Peyer's patch (tissue), 4 donors: ENCODE measurements at regions not wholly inside any gene's neighbourhood (a gene's known extent, or its start where the extent isn't known, plus 50 kb on each side); places are given as distances from the start of the nearest gene placed in this dataset.

Experiments used
- POLR2A ChIP-seq, 2 donors: fragments of 450-650 bp; IDR thresholded peaks; one replicate each; pipeline ENCODE4 v1.5.1; 2017; ENCODE audit warnings: antibody characterized with exemption in 2 of 2, mild to moderate bottlenecking in 2 of 2, moderate library complexity in 2 of 2
- TF ChIP-seq, protein P1 (sequence below), 6 experiments: fragments of 450-650 bp in 4 of 6; fragments of 200-600 bp in 2 of 6; sonication (generic) in 1 of 6; IDR thresholded peaks; one replicate each; pipeline ENCODE4 v1.5.1; 2017 to 2019; ENCODE audit warnings: antibody characterized with exemption in 6 of 6, mild to moderate bottlenecking in 3 of 6, moderate library complexity in 1 of 6

DNA sequence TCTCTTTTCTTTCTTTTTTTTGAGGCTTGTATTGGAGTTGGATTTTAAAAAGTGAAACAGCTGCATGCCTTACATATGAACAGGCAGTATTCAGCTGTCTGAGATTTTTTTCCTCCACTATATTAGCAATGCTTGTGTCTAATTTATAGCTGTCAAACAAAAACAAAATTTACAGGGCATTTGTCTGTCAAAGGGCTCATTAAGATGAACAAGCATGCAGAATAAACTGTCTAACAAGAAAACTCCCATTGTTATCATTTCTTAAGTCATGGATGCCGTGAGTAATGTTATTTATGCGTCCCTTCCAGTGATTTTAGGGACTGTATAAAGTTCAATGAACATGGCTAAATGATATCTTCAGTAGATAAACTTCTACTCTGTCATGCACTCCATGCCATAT lies 674.7 kb downstream of the PLCL1 start:
- TF ChIP-seq, protein P1, sequence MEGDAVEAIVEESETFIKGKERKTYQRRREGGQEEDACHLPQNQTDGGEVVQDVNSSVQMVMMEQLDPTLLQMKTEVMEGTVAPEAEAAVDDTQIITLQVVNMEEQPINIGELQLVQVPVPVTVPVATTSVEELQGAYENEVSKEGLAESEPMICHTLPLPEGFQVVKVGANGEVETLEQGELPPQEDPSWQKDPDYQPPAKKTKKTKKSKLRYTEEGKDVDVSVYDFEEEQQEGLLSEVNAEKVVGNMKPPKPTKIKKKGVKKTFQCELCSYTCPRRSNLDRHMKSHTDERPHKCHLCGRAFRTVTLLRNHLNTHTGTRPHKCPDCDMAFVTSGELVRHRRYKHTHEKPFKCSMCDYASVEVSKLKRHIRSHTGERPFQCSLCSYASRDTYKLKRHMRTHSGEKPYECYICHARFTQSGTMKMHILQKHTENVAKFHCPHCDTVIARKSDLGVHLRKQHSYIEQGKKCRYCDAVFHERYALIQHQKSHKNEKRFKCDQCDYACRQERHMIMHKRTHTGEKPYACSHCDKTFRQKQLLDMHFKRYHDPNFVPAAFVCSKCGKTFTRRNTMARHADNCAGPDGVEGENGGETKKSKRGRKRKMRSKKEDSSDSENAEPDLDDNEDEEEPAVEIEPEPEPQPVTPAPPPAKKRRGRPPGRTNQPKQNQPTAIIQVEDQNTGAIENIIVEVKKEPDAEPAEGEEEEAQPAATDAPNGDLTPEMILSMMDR (IDR thresholded peaks at IDR 0.05), result no peak
- no peak for TF ChIP-seq POLR2A (IDR thresholded peaks at IDR 0.05)
